ENCODE measurements at regions not wholly inside any gene's neighbourhood (a gene's known extent, or its start where the extent isn't known, plus 50 kb on each side); places are given as distances from the start of the nearest gene placed in this dataset.

DNA sequence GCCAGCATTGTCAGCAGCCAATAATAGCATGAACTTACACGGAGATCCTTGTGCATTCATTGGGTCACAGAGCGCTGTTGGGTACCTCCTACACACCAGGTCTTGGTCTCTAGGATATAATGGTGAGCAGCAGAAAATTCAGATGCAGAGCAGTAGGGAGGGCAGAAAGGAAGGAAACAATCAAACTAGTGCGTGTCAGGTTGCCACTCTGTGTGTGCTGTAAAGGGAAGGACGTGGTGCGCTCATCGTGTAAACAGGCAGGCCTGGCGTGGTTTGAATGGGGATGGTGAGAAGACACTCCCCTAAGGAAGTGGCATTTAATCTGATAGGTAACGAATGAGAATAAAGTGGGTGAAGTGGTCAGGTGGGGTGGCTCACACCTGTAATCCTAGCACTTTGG is 336.4 kb downstream of the CDH26 start:
- DNase-seq, result no peak

DNA sequence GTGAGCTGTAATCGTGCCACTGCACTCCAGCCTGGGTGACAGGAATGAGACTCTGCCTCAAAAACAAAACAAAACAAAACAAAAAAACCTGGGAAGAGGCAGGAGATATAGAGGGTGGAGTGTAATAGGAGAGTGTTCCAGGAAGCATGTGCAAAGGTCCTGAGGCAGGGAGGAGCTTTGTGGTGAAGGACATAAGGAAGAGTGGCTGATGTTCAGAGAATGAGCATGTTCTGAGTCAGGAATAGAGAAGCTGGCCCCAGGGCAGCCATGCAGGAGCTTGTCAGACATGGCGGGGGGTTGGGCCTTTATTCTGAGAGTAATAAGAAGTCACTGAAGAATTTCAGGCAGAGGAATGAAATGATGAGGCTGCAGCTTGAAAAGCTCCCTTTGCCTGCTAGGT is 337.0 kb downstream of the CDH26 start:
- DNase-seq, result no peak

DNA sequence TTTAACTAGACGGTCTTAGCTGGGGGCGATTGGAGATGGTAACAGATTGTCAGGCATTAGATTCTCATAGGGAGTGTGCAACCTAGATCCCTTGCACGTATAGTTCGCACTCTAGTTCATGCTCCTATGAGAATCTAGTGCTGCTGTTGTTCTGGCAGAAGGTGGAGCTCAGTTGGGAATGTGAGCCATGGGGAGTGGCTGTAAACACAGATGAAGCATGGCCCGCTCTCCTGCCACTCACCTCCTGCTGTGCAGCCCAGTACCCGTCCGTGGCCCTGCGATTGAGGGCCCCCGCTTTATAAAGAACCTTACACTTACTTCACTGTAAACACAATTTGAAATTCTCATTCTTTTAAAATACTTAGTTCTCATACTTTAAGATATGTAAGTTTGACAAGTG is 339.4 kb downstream of the CDH26 start:
- DNase-seq, result no peak

DNA sequence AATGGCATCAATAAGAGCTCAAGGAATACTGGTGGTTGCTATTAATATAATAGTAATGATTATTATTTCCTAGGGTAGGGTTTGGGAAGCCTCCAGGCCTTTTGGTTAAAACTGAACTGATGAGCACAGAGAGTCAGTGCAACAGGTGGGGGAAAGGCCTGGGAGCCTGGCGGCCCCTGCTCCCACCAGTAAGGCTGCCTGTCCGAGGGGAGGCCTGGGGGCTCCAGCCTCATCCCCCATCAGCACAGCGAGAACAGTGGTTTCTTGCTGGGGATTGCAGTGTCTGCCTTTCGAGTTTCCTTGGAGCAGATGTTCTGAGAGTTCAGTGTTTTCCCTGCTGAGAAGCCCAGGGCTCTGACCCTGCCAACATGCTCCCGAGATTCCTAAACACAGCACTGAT is 340.4 kb downstream of the CDH26 start:
- no peak for DNase-seq

DNA sequence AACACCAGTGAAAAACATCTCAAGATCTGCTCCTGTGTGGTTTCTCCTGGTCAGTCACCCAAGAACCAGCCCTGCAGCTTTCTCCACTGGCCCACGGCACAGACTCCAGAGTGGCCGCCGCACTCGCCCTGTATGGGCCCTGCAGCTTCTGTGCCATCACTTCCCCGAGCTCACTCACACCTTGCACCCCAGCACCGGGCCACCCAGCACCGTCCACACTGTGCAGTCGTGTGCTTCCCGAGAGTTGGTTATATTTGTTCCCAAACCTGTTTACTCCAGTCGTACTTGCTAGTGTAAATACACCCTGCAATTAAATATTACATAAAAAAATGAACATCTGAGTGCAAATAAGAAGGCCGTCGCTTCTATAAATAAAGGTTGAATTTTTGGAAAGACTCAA is 341.7 kb downstream of the CDH26 start:
- no peak for DNase-seq

DNA sequence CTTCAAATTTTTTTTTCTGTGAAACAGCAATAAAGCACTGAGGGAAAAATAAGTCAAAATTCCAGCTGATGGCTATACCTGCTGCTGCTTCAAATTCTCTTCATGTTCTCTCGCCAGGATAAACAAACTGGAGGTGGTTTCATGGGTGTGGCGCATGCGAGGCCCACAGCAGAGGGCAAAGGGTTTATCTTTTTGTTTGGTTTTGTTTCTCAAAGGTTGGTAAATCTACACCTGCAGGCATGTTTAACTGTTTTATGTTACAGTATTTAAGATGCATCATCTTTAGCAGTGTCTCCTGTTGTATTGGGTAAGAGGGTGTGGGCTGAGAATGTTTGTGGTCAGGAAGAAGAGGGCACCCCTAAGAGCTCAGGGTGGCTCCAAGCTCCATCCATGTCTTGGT is 342.2 kb downstream of the CDH26 start:
- DNase-seq, result no peak

DNA sequence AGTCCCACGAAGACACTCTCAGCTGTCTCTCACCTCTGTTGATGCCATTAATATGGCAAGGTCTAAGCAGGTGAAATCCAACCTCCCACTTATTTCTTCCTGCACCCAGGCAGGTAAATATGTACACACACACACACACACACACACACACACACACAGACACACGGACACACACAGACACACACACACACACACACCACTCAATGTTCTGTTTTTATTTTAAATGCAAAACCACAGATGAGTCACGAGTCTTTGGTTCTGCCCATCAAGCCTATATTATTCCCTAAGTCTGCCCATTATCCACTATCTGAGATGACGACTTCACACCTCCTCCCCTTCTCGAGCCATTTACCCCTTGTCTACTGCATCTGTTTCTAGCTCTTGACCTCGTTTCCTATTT is 344.7 kb downstream of the CDH26 start:
- no peak for DNase-seq

DNA sequence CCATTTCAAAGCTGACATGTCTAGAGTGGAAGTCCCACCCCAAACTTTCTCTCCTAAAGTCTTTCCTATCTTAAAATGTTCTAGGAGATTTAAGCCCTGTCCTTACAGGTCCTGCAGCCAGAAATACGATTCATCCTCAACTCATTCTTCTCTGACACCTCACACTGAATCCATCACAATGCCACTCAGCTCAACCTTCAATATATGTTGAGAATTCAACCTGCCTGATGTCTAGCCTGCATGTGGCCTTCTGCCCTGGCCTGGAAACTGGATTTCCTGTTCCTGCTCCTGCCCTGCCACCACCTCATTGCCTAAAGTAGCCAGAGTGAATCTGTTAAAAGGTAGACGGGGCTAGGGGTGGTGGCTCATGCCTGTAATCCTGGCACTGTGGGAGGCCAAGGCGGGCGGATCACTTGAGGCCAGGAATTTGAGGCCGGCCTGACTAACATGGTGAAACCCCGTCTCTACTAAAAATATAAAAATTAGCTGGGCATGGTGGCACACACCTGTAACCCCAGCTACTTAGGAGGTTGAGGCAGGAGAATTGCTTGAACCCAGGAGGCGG is 345.9 kb downstream of the CDH26 start:
- DNase-seq, result no peak

DNA sequence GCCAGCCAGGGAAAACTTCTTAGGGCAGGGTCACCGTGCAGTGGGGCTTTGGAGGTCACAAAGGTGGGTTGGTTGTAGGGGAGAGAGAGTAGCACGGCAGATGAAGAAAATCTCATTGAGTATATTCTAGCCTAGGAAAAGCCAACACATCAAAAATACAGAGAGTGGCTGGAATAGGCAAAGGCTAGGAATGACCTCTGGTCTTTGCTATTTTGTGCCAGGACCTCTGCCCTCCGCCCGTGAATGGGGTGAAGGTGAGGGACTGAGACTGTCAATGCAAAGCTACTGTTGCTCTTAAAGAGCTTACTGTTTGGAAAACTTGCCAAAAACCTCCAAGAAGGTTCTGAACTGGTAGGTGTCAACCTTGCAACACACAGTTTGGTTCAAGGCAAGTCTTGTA is 346.7 kb downstream of the CDH26 start:
- DNase-seq, result no peak

DNA sequence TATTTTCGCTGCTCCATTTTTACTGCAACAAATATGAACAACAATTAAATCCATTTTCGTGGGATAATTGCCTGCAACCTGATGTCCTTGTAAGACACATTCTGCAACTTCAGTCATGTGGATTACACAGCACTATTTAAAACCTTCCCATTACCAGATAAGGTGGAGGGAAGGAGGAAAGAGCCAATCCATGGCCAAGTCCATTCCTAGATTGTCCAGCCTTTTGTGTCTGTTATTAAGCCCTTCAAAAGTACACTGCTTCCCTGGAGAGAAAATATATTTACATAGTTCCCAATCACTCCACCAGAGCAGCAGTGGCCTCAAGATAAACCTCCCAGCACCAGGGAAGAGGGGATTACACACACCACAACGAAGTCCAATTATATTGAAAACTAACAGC is 347.9 kb downstream of the CDH26 start:
- DNase-seq, result no peak

DNA sequence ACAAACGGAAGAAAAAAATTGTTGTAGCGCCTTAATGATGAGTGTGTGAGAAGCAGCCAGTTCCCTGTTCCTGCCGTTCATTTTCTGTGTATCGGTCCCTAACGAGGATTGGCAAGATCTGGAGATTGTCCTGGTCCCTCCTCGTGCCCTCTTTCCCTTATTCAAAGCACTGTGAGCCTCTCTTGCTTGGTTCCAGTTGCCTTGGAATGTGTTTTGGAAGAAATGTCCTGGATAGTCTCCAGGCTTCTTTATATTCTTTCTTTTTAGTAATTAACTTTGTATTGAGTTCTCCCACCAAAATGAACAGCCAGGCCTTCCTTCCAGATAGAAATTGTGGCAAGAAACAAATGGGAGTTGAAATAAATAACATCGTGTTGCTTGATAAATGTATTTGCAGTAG is 348.3 kb downstream of the CDH26 start:
- DNase-seq, result no peak

DNA sequence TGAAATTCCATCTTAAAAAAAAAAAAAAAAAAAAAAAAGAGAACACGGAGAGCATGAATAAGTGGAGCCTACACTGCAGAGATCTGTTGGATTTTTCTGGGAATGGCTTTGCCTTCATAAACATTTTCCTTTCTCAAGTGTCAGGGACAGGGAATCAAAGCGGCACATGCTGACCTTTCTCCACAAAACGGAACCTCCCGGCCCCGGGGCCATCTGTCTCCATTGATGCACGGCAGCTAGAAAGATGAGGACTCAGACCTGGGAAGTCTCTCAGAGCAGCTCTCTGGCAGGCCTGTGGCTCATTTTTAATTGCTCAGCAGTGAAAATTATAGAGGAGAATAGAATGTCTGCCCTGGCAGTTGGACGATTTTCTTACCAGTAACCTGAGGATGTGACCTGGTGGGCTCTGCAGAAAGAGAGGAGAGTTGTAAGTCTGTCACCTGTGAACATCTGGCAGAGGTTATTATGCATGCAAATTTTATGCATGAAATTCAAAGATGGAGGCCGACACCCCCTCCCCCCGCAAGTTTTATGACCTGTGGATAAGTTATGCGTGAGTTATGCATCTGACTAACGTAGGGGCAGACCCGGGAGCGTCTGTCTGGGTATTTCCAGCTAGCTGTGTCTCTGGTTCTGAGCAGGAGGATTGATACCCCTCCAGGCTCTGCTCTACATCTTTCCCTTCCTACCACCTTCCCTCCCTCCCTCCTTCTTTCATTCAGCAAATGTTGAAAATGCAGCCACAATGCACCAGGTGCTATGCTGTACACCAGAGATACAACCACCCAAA is 352.5 kb downstream of the CDH26 start:
- DNase-seq, result no peak

DNA sequence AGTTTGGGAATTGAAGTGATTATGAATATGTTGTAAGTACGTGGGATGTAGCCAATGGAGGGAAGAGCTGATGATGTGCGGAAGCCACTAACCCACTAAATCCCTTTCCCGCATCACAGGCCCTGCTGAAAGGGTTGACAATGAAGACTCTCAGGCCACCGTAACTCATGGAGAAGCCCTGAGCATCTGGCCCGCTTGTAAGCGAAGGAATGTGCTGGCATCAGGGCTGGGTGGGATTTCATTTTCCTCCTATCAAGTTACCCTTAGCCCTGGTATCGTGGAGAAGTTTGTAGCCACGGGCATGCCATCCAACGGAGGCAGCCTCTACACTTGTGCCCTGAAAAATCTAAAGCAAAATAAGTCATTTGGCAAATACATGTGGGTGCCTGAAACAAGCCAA is 355.0 kb downstream of the CDH26 start:
- no peak for DNase-seq

DNA sequence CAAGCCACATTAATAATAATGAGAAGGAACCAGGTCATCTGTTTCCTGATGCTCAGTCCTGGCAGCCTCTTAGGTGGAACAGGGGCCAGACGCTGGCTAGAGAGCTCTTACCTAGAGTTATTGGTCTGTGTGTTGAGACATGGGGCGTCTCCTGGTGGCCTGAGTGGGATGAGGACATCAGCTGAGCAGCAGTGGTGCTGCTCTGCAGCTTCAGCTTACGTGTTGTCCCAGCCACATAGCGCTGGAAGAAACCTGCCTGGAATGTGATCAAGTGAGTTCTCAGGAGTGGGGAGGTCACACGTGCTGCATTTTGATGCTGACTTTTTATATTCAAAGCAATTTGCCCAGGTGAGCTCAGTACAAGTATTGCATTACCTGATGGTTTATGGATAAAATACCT is 355.4 kb downstream of the CDH26 start:
- no peak for DNase-seq

DNA sequence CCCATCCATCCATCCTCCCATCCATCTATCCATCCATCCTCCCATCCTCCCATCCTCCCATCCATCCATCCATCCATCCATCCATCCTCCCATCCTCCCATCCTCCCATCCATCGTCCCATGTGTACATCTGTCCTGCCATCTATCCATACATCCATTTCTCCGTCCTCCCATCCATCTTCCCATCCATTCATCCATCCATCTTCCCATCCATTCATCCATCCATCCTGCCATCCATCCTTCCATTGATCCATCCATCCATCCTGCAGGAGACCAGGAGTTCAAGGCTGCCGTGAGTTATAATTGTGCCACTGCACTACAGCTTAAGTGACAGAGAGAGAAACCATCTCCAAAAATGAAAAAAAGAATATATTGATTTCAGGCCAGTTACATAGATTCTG is 356.5 kb downstream of the CDH26 start:
- DNase-seq, result no peak

DNA sequence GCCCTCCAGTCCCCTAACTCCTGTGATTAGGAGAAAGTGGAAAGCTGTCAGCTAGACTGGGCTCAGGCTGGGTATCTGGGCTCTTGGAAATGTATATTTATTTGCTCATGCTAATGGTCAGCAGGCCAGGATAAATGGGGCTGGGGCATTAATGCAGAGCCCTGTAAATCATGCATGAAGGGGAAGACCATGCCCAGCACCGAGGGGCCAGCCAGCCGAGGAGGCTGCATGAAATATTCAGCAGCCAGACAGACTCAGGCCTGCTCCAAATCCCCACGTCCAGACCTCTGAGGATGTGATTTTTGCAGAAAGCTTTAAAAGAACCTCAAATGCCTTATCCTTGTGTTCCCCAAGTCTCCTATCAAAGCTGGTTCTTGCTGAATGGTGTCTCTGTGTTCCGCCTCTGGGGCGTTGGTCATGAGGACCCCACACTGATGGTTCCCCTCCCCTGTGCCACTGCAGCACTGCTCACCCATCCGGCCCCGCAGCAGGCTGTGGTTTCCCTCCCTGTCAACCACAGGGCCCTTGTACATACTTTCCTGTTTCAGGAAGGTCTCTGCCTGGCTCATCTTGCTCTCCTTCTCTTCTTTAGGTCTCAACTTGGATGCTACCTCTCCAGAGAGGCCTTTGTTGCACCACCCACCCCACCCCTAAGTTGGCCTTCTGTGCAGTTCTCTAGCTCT is 358.4 kb downstream of the CDH26 start:
- DNase-seq, result no peak

DNA sequence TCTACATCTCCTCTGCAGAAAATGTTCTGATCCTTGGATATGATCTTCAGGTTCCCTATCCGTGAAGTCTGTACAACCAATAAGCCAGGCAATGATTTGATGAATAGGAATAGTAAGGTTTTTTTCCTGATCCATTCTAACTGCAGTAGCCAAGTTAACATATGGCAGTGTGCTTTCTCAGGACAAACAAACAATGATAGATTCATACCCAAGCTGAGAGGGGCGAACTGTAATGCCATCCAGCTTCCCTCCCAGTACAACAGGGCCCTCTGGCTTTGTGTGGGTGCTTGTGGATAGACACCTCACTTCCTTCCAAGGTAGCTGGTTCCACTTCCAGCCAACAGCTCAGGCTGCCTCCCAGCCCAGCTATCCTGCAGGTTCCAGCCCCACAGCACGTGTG is 359.2 kb downstream of the CDH26 start:
- DNase-seq, result no peak

DNA sequence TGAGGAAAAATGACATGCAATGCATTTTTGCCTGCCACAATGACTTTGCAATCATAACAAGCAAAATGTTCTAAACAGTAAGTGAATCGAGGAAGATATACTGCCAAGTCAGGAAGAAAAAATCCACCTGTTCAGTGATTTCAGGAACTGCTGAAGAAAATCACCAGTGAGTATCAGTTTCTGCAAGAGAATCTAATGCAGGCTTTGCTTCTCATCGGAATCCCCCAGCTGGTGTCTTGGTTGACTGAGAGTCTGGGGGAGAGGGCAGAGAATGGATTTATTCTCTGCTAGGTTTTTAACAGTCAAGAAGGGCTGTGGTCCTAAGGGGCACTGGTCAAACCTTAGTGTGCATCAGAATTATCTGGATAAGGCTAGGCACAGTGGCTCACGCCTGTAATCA is 363.4 kb downstream of the CDH26 start:
- DNase-seq, result no peak

DNA sequence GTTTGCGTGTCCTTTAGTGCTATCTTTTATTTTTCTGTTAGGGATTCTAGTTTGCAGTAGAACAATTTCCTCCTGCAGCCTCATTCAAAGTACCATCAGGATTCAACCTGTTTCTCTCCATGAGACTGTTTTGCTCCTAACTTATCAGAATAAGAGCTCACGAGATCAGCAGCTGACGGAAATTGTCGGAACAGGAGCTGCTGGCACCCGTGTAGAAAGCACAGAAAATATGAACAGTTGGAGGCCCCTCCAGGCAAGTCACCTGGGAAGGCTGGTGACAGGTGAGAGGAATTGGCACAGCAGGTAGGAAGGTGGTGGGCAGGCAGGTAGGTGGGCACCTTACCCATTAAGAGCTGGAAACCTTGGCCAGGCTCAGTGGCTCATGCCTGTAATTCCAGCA is 368.6 kb downstream of the CDH26 start:
- DNase-seq, result no peak

DNA sequence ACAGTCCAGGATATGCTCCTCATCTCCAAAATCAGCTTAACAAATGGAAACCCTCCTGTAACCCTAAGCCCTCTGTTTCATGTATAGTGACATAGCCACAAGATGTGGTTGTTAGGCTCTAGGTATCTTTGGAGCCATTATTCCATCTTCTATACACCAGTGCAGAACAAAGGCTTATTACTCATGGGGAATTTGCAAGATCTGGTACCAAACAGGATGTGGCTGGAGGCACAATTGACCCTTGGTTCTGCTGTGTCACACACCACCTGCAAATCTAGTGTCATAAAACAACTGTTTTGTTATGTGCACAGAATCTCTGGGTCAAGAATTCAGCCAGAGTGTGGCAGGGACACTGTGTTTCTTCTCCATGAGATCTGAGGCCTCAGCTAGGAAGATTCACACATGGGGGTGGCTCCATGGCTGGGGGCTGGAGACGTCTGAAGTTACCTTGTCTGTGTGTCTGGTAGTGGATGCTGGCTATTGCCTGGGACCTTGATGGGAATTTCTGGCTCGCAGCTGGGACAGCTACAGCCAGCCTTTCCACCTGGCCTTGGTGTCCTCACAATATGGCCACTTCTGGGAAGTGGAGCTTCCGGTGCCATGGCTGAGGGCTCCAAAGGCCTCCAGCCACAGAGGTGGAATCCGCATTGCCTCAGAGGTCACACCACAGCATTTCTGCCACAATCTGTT is 369.9 kb downstream of the CDH26 start:
- no peak for DNase-seq

DNA sequence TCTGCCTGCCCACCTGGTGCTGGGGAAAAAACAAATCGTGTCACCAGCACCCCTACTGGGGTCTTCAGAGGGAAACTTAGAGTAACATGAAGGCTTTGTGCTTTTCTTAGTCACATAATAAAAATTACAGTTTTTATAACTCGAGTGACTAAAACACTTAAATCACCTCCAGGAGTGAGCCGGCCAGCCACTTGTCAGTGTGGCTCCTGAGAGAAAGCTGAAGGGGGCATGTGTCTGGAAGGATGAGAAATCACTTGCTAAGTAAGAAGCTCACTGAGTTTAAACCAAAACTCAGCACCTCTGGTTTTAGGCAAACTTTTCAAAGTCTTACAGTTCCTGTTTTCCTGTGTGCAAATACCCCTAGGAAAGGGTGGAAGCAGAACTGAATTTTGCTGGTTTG is 372.2 kb downstream of the CDH26 start:
- DNase-seq, result no peak

DNA sequence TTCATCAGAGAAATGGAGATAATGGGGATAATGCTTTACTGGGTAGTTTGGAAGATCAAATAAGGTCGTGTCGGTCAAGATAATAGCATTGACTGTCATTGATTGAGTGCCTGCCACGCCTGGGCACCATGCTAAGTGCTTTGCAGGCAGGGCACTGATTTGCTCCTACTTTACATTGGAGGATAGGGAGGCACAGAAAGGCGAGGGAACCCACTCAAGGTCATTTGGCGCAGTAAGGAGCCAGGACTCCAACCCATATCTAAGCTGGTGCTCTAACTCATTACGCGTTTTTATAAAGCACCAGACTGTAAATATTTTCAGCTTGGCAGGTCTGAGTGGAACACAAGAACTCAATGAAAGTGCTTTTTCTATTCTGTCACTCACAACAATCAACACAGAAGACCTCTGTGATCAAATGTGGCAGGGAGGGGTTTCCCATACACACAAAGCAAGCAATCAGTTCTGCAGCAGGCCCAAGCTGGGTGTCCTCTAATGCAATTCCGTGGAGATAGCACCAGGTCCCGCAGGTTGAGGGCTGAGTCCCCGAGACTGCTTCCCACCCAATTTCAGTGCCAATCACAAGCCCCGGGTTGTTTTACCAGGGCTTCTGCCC is 373.6 kb downstream of the CDH26 start:
- no peak for DNase-seq

DNA sequence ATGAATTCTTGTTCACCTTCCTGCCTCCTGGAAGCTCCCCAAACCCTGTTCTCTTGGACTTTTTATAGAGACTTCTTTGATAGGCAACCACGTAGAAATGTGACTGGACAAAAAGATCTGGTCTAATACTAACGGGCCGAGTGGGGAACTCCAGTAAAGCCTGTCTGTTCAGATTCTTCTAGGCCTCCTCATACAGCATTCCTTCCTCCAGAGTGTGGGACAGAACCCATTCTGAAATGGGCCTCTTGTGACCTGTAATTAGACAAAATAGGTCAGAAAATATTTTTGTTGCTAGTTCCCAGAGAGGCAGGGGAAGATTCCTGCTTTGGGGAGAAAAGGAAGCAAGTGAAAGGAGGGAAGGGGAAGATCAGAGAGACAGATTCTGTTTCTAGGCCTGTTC is 374.3 kb downstream of the CDH26 start:
- DNase-seq, result no peak

DNA sequence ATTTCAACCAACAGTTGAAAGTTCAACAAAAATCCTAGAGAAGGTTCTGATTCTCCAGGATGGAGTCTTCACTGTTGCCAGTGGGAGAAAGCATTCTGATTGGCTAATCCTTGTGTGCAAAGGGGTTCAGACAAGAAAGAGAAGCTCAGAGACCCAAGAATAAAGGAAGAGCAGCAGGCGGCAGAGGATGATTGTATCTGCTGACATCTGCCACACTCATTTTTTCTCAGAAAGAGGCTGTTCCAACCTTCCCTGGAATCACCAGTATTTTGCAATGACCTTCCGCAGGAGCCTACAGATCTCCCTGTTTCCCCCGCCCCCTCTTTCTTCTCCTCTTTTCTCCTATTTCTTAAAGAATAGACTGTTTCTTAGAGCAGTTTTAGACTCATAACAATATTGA is 376.7 kb downstream of the CDH26 start:
- no peak for DNase-seq
